ENCODE measurements at regions not wholly inside any gene's neighbourhood (a gene's known extent, or its start where the extent isn't known, plus 50 kb on each side); places are given as distances from the start of the nearest gene placed in this dataset.

- H3K4me3 ChIP-seq (ENCODE audit: low read depth in 1 of 2, low read length in 2 of 2), result peak overlapping the region; percentile 26 to 46
- H3K9me3 ChIP-seq (ENCODE audit: control insufficient read depth in 2 of 2, insufficient read depth in 1 of 2, low read depth in 1 of 2, low read length in 1 of 2), result no peaks in the 10 kb centered on the region
- no peaks in the 10 kb centered on the region for H3K36me3 ChIP-seq (ENCODE audit: control insufficient read depth in 2 of 2, insufficient read depth in 2 of 2, low read length in 1 of 2)
- WGBS, 2 donors, result 2 to 6% methylated on average over 38 to 47 of the region's 47 CpGs
- peak overlapping the region; percentile 4 to 75 for H3K27ac ChIP-seq (ENCODE audit: low read depth in 2 of 2, low read length in 1 of 2)
- H3K4me1 ChIP-seq (ENCODE audit: control insufficient read depth in 2 of 2, insufficient read depth in 2 of 2, low read length in 1 of 2), result peaks cover 0 to 3% of the 10 kb centered on the region in 2 donors
- H3K27me3 ChIP-seq (ENCODE audit: control insufficient read depth in 1 of 2, insufficient read depth in 2 of 2, low read length in 2 of 2), result peaks cover 0 to 4% of the 10 kb centered on the region in 2 donors
These were observed 55.1 kb upstream of the BCOR start for GRCh38 chrX:40152741-40153344.

- Histone ChIP-seq H3K36me3 (ENCODE audit: control insufficient read depth in 2 of 2, insufficient read depth in 2 of 2, low read length in 1 of 2) (no peaks in the 10 kb centered on the region), H3K4me1 (ENCODE audit: control insufficient read depth in 2 of 2, insufficient read depth in 2 of 2, low read length in 1 of 2) (peaks cover 0 to 3% of the 10 kb centered on the region in 2 donors), H3K27me3 (ENCODE audit: control insufficient read depth in 1 of 2, insufficient read depth in 2 of 2, low read length in 2 of 2) (peaks cover 0 to 4% of the 10 kb centered on the region in 2 donors), H3K4me3 (ENCODE audit: low read depth in 1 of 2, low read length in 2 of 2) (peak overlapping the region; percentile 26 to 46), H3K9me3 (ENCODE audit: control insufficient read depth in 2 of 2, insufficient read depth in 1 of 2, low read depth in 1 of 2, low read length in 1 of 2) (no peaks in the 10 kb centered on the region), H3K27ac (ENCODE audit: low read depth in 2 of 2, low read length in 1 of 2) (peak overlapping the region; percentile 34 to 75)
- 23 to 27% methylated on average over 32 to 42 of the region's 42 CpGs for WGBS, 2 donors
These were observed 54.5 kb upstream of the BCOR start for GRCh38 chrX:40152173-40152711.

DNA sequence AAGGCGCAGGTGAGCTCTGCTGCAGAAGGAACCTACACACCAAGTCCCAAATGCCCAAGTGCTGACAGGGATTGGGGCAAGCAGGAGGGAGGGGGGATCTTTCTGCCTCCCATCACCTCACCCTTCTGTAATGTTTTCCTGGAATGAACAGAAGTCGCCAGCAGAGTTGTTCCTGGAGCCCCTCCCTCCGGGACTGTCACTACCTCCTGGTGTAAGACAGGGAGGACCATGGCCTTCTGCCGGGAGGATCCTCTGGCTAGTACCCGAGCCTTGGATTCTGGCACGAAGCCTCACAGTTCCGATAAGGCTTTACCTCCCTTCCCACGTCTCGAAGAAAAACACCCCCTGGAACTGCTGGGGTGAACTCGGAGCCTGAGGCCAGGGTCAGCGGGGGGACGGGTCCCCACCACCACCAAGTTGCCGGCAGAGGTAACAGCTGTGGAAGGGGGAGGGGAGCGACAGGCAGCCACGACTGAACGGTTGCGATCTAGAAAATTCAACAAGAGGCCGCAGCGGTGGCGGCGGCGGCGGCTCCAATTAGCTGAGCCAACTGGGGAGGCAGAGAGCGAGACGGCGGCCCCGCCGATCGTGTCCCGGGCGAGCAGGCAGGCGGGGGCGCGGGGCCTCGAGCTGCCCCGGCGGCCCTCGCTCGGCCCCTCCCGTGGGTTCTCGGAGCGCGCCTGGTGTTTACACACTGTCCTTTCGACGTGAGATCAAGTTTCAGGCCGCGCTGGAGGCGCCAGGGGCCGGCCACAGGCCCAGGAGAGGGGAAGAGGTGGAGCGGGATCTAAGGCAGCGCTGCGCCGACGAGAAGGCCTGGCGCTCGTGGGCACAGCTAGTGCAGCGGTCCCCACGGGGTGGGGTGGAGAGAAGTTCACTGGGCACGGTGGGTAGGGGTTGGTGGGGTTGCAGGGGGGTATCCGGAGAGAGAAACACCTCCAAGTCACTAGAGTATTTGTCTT, 53.7 kb upstream of the BCOR start:
- peaks cover 0 to 3% of the 10 kb centered on the region in 2 donors for H3K4me1 ChIP-seq (ENCODE audit: control insufficient read depth in 2 of 2, insufficient read depth in 2 of 2, low read length in 1 of 2)
- 46 to 71% methylated on average over 47 to 60 of the region's 60 CpGs for WGBS, 2 donors

GRCh38 chrX:40150503-40150902, 52.7 kb upstream of the BCOR start:
- Histone ChIP-seq H3K27ac (ENCODE audit: low read depth in 2 of 2, low read length in 1 of 2) (no peak overlapping the region), H3K36me3 (ENCODE audit: control insufficient read depth in 2 of 2, insufficient read depth in 2 of 2, low read length in 1 of 2) (no peaks in the 10 kb centered on the region), H3K9me3 (ENCODE audit: control insufficient read depth in 2 of 2, insufficient read depth in 1 of 2, low read depth in 1 of 2, low read length in 1 of 2) (no peaks in the 10 kb centered on the region), H3K4me1 (ENCODE audit: control insufficient read depth in 2 of 2, insufficient read depth in 2 of 2, low read length in 1 of 2) (peaks cover 0 to 3% of the 10 kb centered on the region in 2 donors), H3K27me3 (ENCODE audit: control insufficient read depth in 1 of 2, insufficient read depth in 2 of 2, low read length in 2 of 2) (peaks cover 0 to 4% of the 10 kb centered on the region in 2 donors), H3K4me3 (ENCODE audit: low read depth in 1 of 2, low read length in 2 of 2) (no peak overlapping the region)
- 55 to 79% methylated on average over 6 of the region's 6 CpGs for WGBS, 2 donors

More for the DNA sequence above, 53.7 kb upstream of the BCOR start:
- peaks cover 0 to 4% of the 10 kb centered on the region in 2 donors for H3K27me3 ChIP-seq (ENCODE audit: control insufficient read depth in 1 of 2, insufficient read depth in 2 of 2, low read length in 2 of 2)
- H3K9me3 ChIP-seq (ENCODE audit: control insufficient read depth in 2 of 2, insufficient read depth in 1 of 2, low read depth in 1 of 2, low read length in 1 of 2), result no peaks in the 10 kb centered on the region
- no peak overlapping the region for H3K4me3 ChIP-seq (ENCODE audit: low read depth in 1 of 2, low read length in 2 of 2)
- no peaks in the 10 kb centered on the region for H3K36me3 ChIP-seq (ENCODE audit: control insufficient read depth in 2 of 2, insufficient read depth in 2 of 2, low read length in 1 of 2)
- peak overlapping the region in 1 of 2 donors; percentile 34 for H3K27ac ChIP-seq (ENCODE audit: low read depth in 2 of 2, low read length in 1 of 2)

- no peak overlapping the region for H3K4me3 ChIP-seq (ENCODE audit: low read depth in 1 of 2, low read length in 2 of 2)
- no peak overlapping the region for H3K27ac ChIP-seq (ENCODE audit: low read depth in 2 of 2, low read length in 1 of 2)
- WGBS, 2 donors, result 59 to 82% methylated on average over 17 of the region's 17 CpGs
- no peaks in the 10 kb centered on the region for H3K36me3 ChIP-seq (ENCODE audit: control insufficient read depth in 2 of 2, insufficient read depth in 2 of 2, low read length in 1 of 2)
- peaks cover 0 to 4% of the 10 kb centered on the region in 2 donors for H3K27me3 ChIP-seq (ENCODE audit: control insufficient read depth in 1 of 2, insufficient read depth in 2 of 2, low read length in 2 of 2)
- H3K4me1 ChIP-seq (ENCODE audit: control insufficient read depth in 2 of 2, insufficient read depth in 2 of 2, low read length in 1 of 2), result peaks cover 0 to 3% of the 10 kb centered on the region in 2 donors
- no peaks in the 10 kb centered on the region for H3K9me3 ChIP-seq (ENCODE audit: control insufficient read depth in 2 of 2, insufficient read depth in 1 of 2, low read depth in 1 of 2, low read length in 1 of 2)
These were observed 51.8 kb upstream of the BCOR start for GRCh38 chrX:40149286-40150175.

GRCh38 chrX:40148385-40149285, 50.9 kb upstream of the BCOR start:
- Histone ChIP-seq H3K36me3 (ENCODE audit: control insufficient read depth in 2 of 2, insufficient read depth in 2 of 2, low read length in 1 of 2) (no peaks in the 10 kb centered on the region), H3K27ac (ENCODE audit: low read depth in 2 of 2, low read length in 1 of 2) (no peak overlapping the region), H3K9me3 (ENCODE audit: control insufficient read depth in 2 of 2, insufficient read depth in 1 of 2, low read depth in 1 of 2, low read length in 1 of 2) (no peaks in the 10 kb centered on the region), H3K4me1 (ENCODE audit: control insufficient read depth in 2 of 2, insufficient read depth in 2 of 2, low read length in 1 of 2) (peaks cover 0 to 3% of the 10 kb centered on the region in 2 donors), H3K4me3 (ENCODE audit: low read depth in 1 of 2, low read length in 2 of 2) (no peak overlapping the region), H3K27me3 (ENCODE audit: control insufficient read depth in 1 of 2, insufficient read depth in 2 of 2, low read length in 2 of 2) (peaks cover 0 to 4% of the 10 kb centered on the region in 2 donors)
- WGBS, 2 donors, result 36 to 74% methylated on average over 24 of the region's 24 CpGs

GRCh38 chrX:40147971-40148370, 50.2 kb upstream of the BCOR start:
- Histone ChIP-seq H3K27me3 (ENCODE audit: control insufficient read depth in 1 of 2, insufficient read depth in 2 of 2, low read length in 2 of 2) (peaks cover 0 to 4% of the 10 kb centered on the region in 2 donors), H3K4me1 (ENCODE audit: control insufficient read depth in 2 of 2, insufficient read depth in 2 of 2, low read length in 1 of 2) (peaks cover 0 to 3% of the 10 kb centered on the region in 2 donors), H3K27ac (ENCODE audit: low read depth in 2 of 2, low read length in 1 of 2) (no peak overlapping the region), H3K4me3 (ENCODE audit: low read depth in 1 of 2, low read length in 2 of 2) (no peak overlapping the region), H3K36me3 (ENCODE audit: control insufficient read depth in 2 of 2, insufficient read depth in 2 of 2, low read length in 1 of 2) (no peaks in the 10 kb centered on the region), H3K9me3 (ENCODE audit: control insufficient read depth in 2 of 2, insufficient read depth in 1 of 2, low read depth in 1 of 2, low read length in 1 of 2) (no peaks in the 10 kb centered on the region)
- WGBS, 2 donors, result 49 to 67% methylated on average over 22 of the region's 22 CpGs

Data from esophagus (tissue), 2 donors.